ENCODE measurements at regions not wholly inside any gene's neighbourhood (a gene's known extent, or its start where the extent isn't known, plus 50 kb on each side); places are given as distances from the start of the nearest gene placed in this dataset.

DNA sequence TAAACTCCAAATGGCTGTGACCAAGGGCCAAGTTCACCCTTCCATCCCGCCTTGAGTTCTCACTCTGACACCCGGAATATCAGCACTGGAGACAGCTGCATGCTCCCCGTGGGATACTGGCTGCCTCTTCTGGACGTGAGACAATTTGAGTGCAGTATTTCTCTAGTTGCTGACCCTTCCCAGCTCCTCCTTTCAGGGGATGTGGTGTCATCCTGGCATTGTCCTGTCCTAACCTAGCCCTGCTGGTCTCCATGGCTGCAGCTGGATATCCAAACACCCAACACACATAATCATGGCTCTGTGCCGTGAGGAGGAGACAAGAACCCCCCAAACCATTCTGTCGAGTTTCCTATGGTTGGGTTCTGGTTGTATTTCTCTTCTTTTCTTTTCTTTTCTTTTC is 82.6 kb downstream of the PAX1 start:
- H3K27ac ChIP-seq (ENCODE audit: low read depth in 1 of 2, low read length in 2 of 2), result no peak overlapping the region
- H3K9me3 ChIP-seq (ENCODE audit: control insufficient read depth in 4 of 4, low read length in 3 of 4), result no peaks in the 10 kb centered on the region
- no peaks in the 10 kb centered on the region for H3K4me1 ChIP-seq (ENCODE audit: control insufficient read depth in 4 of 4, insufficient read depth in 4 of 4, low read length in 3 of 4)
- no peak for DNase-seq (ENCODE audit: low spot score)
- no peak overlapping the region for H3K9ac ChIP-seq (ENCODE audit: low read depth in 1 of 2, low read length in 2 of 2)
- H3K27me3 ChIP-seq (ENCODE audit: control insufficient read depth in 4 of 4, insufficient read depth in 4 of 4, low read length in 3 of 4), result peaks cover 0 to 8% (median 2%) of the 10 kb centered on the region in 4 donors
- H3K4me3 ChIP-seq (ENCODE audit: low read depth in 1 of 3, low read length in 3 of 3), result no peak overlapping the region
- 60% methylated on average over 6 of the region's 6 CpGs for WGBS
- H3K36me3 ChIP-seq (ENCODE audit: control insufficient read depth in 4 of 4, insufficient read depth in 3 of 4, low read depth in 1 of 4, low read length in 3 of 4), result no peaks in the 10 kb centered on the region
- TF ChIP-seq HNF4A (conservative IDR thresholded peaks at IDR 0.05) (no peak), HNF4G (IDR thresholded peaks at IDR 0.05) (no peak)
- TF ChIP-seq, protein P1, sequence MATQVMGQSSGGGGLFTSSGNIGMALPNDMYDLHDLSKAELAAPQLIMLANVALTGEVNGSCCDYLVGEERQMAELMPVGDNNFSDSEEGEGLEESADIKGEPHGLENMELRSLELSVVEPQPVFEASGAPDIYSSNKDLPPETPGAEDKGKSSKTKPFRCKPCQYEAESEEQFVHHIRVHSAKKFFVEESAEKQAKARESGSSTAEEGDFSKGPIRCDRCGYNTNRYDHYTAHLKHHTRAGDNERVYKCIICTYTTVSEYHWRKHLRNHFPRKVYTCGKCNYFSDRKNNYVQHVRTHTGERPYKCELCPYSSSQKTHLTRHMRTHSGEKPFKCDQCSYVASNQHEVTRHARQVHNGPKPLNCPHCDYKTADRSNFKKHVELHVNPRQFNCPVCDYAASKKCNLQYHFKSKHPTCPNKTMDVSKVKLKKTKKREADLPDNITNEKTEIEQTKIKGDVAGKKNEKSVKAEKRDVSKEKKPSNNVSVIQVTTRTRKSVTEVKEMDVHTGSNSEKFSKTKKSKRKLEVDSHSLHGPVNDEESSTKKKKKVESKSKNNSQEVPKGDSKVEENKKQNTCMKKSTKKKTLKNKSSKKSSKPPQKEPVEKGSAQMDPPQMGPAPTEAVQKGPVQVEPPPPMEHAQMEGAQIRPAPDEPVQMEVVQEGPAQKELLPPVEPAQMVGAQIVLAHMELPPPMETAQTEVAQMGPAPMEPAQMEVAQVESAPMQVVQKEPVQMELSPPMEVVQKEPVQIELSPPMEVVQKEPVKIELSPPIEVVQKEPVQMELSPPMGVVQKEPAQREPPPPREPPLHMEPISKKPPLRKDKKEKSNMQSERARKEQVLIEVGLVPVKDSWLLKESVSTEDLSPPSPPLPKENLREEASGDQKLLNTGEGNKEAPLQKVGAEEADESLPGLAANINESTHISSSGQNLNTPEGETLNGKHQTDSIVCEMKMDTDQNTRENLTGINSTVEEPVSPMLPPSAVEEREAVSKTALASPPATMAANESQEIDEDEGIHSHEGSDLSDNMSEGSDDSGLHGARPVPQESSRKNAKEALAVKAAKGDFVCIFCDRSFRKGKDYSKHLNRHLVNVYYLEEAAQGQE (IDR thresholded peaks at IDR 0.05), result no peak
- TF ChIP-seq, protein P2, sequence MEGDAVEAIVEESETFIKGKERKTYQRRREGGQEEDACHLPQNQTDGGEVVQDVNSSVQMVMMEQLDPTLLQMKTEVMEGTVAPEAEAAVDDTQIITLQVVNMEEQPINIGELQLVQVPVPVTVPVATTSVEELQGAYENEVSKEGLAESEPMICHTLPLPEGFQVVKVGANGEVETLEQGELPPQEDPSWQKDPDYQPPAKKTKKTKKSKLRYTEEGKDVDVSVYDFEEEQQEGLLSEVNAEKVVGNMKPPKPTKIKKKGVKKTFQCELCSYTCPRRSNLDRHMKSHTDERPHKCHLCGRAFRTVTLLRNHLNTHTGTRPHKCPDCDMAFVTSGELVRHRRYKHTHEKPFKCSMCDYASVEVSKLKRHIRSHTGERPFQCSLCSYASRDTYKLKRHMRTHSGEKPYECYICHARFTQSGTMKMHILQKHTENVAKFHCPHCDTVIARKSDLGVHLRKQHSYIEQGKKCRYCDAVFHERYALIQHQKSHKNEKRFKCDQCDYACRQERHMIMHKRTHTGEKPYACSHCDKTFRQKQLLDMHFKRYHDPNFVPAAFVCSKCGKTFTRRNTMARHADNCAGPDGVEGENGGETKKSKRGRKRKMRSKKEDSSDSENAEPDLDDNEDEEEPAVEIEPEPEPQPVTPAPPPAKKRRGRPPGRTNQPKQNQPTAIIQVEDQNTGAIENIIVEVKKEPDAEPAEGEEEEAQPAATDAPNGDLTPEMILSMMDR (IDR thresholded peaks at IDR 0.05; ENCODE audit: low read depth, low read length, missing input control), result no peak

DNA sequence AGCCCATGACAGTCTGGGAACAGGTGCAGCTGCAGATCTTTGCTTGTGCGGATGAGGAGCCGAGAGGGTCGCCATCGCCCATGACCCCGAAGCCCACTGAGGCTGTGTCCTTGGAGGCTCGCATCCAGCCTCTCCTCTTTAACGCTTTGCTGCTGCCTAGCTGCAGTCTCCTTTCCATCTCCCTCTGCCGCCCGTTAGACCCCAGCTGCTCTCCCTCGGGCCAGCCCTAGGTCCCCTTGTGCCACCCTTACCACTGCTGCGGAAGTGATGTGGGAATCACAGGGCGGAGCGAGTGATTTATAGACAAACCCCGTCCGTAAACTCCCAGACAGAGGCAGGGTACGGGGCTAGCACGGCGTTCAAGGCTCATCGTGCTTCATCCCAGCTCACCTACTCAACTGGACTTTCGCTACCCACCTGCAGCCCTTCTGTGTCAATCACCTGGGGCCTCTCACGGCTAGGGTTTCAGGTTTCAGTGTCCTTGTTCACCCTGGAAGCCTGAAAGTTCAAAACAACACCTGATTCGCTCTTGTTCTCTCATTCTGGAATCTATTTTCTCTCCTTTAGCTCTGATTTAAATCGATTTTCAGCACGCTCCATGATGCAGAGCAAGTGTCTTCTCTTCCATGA is 76.1 kb downstream of the PAX1 start:
- 63% methylated on average over 24 of the region's 24 CpGs for WGBS
- Histone ChIP-seq H3K27ac (ENCODE audit: low read depth in 1 of 2, low read length in 2 of 2) (no peak overlapping the region), H3K9me3 (ENCODE audit: control insufficient read depth in 4 of 4, low read length in 3 of 4) (no peaks in the 10 kb centered on the region), H3K36me3 (ENCODE audit: control insufficient read depth in 4 of 4, insufficient read depth in 3 of 4, low read depth in 1 of 4, low read length in 3 of 4) (no peaks in the 10 kb centered on the region), H3K9ac (ENCODE audit: low read depth in 1 of 2, low read length in 2 of 2) (no peak overlapping the region), H3K4me1 (ENCODE audit: control insufficient read depth in 4 of 4, insufficient read depth in 4 of 4, low read length in 3 of 4) (no peaks in the 10 kb centered on the region), H3K4me3 (ENCODE audit: low read depth in 1 of 3, low read length in 3 of 3) (no peak overlapping the region), H3K27me3 (ENCODE audit: control insufficient read depth in 4 of 4, insufficient read depth in 4 of 4, low read length in 3 of 4) (peaks cover 0 to 3% (median 1%) of the 10 kb centered on the region in 4 donors)
- TF ChIP-seq RXRA (IDR thresholded peaks at IDR 0.05) (no peak), TAF1 (conservative IDR thresholded peaks at IDR 0.05) (no peak), FOXA1 (IDR thresholded peaks at IDR 0.05) (no peak), GABPA (IDR thresholded peaks at IDR 0.05 in 1 of 2, conservative IDR thresholded peaks at IDR 0.05 in 1 of 2) (no peak), RAD21 (IDR thresholded peaks at IDR 0.05) (no peak), JUND (IDR thresholded peaks at IDR 0.05) (no peak), HNF4G (IDR thresholded peaks at IDR 0.05) (no peak)
- TF ChIP-seq, protein P3, sequence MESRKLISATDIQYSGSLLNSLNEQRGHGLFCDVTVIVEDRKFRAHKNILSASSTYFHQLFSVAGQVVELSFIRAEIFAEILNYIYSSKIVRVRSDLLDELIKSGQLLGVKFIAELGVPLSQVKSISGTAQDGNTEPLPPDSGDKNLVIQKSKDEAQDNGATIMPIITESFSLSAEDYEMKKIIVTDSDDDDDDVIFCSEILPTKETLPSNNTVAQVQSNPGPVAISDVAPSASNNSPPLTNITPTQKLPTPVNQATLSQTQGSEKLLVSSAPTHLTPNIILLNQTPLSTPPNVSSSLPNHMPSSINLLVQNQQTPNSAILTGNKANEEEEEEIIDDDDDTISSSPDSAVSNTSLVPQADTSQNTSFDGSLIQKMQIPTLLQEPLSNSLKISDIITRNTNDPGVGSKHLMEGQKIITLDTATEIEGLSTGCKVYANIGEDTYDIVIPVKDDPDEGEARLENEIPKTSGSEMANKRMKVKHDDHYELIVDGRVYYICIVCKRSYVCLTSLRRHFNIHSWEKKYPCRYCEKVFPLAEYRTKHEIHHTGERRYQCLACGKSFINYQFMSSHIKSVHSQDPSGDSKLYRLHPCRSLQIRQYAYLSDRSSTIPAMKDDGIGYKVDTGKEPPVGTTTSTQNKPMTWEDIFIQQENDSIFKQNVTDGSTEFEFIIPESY (IDR thresholded peaks at IDR 0.05), result no peak
- TF ChIP-seq, protein P4, sequence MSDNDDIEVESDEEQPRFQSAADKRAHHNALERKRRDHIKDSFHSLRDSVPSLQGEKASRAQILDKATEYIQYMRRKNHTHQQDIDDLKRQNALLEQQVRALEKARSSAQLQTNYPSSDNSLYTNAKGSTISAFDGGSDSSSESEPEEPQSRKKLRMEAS (IDR thresholded peaks at IDR 0.05), result no peak
- no peak for DNase-seq (ENCODE audit: low spot score)

Measured in liver (tissue), 8 donors.